ENCODE measurements at regions not wholly inside any gene's neighbourhood (a gene's known extent, or its start where the extent isn't known, plus 50 kb on each side); places are given as distances from the start of the nearest gene placed in this dataset.

- no peak for TF ChIP-seq ZSCAN20 (CRISPR knock-in tag; IDR thresholded peaks at IDR 0.05)
- no peak for TF ChIP-seq CTCF (IDR thresholded peaks at IDR 0.05)
- TF ChIP-seq POLR2A (IDR thresholded peaks at IDR 0.05; ENCODE audit: low read length) = no peak
- no peak for TF ChIP-seq CHD2 (IDR thresholded peaks at IDR 0.05; ENCODE audit: low read length, partially characterized antibody)
- TF ChIP-seq REST (IDR thresholded peaks at IDR 0.05) = no peak
- TF ChIP-seq RAD21 (conservative IDR thresholded peaks at IDR 0.05 in 1 of 2, IDR thresholded peaks at IDR 0.05 in 1 of 2) = no peak
- TF ChIP-seq BCL3 (IDR thresholded peaks at IDR 0.05) = no peak
- TF ChIP-seq MAX (IDR thresholded peaks at IDR 0.05) = no peak
- no peak for TF ChIP-seq ZFP36 (IDR thresholded peaks at IDR 0.05; ENCODE audit: borderline replicate concordance, partially characterized antibody)
These were observed 702.0 kb downstream of the KCNJ2 start for GRCh38 chr17:70871180-70871818.
